ENCODE measurements at regions not wholly inside any gene's neighbourhood (a gene's known extent, or its start where the extent isn't known, plus 50 kb on each side); places are given as distances from the start of the nearest gene placed in this dataset.
A peak's percentile ranks its signal among the peaks of the same experiment; 100 is the strongest.

DNA sequence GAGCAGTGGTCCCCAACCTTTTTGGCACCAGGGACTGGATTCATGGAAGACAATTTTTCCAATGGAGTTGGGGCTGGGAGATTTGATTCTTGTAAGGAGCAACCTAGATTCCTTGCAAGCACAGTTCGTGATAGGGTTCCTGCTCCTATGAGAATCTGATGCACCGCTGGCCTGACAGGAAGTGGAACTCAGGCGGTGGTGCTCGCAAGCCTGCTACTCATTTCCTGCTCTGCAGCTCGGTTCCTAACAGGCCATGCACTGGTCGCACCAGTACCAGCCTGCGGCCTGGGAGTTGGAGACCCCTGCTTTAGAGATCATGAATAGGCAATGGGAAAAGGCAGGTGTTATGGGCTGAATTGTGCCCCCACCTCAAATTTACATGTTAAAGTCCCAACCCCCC, 131.2 kb downstream of the PFDN4 start:
- TF ChIP-seq, protein P1, sequence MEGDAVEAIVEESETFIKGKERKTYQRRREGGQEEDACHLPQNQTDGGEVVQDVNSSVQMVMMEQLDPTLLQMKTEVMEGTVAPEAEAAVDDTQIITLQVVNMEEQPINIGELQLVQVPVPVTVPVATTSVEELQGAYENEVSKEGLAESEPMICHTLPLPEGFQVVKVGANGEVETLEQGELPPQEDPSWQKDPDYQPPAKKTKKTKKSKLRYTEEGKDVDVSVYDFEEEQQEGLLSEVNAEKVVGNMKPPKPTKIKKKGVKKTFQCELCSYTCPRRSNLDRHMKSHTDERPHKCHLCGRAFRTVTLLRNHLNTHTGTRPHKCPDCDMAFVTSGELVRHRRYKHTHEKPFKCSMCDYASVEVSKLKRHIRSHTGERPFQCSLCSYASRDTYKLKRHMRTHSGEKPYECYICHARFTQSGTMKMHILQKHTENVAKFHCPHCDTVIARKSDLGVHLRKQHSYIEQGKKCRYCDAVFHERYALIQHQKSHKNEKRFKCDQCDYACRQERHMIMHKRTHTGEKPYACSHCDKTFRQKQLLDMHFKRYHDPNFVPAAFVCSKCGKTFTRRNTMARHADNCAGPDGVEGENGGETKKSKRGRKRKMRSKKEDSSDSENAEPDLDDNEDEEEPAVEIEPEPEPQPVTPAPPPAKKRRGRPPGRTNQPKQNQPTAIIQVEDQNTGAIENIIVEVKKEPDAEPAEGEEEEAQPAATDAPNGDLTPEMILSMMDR (conservative IDR thresholded peaks at IDR 0.05; ENCODE audit: control insufficient read depth, insufficient read depth, low read depth, low read length), result no peak
- DNase-seq (ENCODE audit: low read depth), result no peak
- no peak overlapping the region for H3K4me3 ChIP-seq (ENCODE audit: control insufficient read depth, low read depth, low read length)

DNA sequence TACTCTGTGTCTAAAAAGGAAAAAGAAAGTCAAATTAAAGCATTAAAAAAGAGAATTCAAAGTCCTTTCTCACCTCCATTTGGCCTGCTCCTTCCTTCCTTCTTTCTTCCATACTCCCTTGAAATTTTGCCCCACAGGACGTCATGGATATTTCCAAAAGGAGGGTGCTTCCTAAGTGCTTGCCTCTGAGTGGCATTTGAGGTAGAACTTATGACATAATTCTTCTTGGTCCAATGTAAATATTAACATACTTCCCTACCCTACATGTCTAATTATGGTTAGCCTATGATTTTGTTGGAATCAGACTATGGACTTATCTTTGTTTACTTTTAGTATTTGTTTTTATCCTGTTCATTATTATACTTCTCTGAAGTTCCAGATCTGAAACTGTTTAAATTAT, 132.3 kb downstream of the PFDN4 start:
- H3K4me3 ChIP-seq (ENCODE audit: control insufficient read depth, low read depth, low read length), result no peak overlapping the region
- DNase-seq (ENCODE audit: low read depth), result no peak
- TF ChIP-seq, protein P1 (conservative IDR thresholded peaks at IDR 0.05; ENCODE audit: control insufficient read depth, insufficient read depth, low read depth, low read length), result no peak

DNA sequence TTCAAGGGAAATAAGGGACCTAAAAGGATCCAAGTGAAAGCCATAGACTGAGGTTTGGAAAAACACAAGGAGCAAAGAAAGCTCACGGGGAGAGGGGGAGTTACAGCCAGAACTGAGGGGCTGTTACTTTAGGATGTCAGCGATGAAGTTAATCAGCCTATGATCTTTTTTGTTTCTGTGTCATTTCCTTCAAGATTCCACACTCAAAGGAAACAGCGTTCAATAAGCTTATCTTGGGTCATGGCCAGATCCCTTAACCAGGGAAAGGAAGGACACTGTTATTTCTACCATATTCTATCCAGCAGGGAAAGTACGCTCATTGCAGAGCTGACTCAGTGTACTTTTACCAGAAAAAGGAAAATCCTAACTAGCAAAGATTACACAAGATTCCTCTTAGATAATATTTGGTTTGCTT, 132.8 kb downstream of the PFDN4 start:
- no peak overlapping the region for H3K4me3 ChIP-seq (ENCODE audit: control insufficient read depth, low read depth, low read length)
- peak; percentile 87 for DNase-seq (ENCODE audit: low read depth)
- TF ChIP-seq, protein P1 (conservative IDR thresholded peaks at IDR 0.05; ENCODE audit: control insufficient read depth, insufficient read depth, low read depth, low read length), result no peak

DNA sequence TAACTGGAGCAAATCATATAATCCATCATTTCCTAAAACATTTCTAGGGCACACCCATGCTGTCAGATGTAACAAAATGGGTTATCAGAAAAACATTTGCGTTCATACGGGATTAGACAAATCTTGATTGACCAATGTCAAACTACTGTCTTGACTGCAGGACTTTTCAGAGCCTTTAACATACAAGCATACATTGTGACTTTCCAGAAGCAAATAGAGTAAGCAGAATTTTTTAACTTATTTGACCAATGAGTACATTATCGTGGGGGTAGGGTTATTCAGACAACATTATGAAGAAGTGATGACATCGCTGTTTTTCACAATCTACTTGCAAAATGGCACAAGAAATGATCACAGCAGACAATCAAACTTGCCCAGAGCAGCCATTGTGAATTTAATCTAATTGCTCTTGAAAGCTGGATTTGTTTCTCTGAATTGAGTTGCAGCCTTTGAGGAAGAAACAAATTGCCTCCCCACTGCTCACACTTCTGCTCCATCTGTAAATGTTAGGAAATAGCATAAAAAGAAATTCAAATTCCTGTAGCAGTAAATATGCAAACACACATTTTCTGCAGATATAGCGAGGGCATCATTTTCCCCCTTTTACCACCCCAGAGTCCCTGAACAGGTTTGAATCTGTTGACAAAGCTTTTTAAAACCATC, 133.0 kb upstream of the DOK5 start:
- no peak for DNase-seq (ENCODE audit: low read depth)
- TF ChIP-seq, protein P1 (conservative IDR thresholded peaks at IDR 0.05; ENCODE audit: control insufficient read depth, insufficient read depth, low read depth, low read length), result no peak
- H3K4me3 ChIP-seq (ENCODE audit: control insufficient read depth, low read depth, low read length), result no peak overlapping the region

DNA sequence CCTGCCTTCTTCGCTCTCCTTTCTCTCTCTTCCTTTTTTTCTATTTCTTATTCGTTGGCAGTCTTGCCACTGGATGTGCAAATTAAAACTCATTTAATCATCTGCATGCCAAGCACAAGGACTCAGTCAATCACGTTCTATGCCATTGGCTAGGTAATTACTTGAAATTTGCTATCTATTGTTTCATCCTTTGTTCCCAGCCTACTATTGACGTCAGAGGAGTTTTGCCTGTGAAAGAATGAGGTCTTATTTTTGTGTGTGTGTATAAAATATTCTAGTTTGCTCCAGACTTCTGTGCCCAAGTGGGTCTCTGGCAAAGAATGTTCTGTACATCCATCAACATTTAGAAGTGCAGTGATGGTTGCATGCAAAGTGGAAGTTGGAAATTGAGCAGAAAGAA, 132.3 kb upstream of the DOK5 start:
- H3K4me3 ChIP-seq (ENCODE audit: control insufficient read depth, low read depth, low read length), result no peak overlapping the region

DNA sequence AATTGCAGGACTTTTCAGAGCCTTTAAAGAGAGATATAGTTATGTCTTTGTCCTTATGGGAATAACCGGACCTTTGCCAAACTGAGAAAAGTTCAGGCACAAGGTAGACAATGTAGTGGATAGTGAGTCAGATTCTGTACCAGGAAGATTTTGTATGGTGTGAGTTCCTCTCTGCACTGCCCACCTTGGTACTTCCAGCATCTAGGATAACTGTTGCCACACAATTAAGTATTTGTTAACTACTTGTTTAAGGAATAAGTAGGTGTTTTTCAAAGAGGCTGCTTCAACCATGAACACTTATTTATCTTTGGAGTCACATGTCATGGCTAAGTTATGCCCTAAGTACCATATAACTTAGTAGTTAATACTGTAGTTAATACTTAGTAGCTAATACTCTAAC, 131.8 kb upstream of the DOK5 start:
- no peak overlapping the region for H3K4me3 ChIP-seq (ENCODE audit: control insufficient read depth, low read depth, low read length)
- DNase-seq (ENCODE audit: low read depth), result no peak
- TF ChIP-seq, protein P1 (conservative IDR thresholded peaks at IDR 0.05; ENCODE audit: control insufficient read depth, insufficient read depth, low read depth, low read length), result no peak

More for the DNA sequence above, 132.3 kb upstream of the DOK5 start:
- DNase-seq (ENCODE audit: low read depth), result no peak
- TF ChIP-seq, protein P1 (conservative IDR thresholded peaks at IDR 0.05; ENCODE audit: control insufficient read depth, insufficient read depth, low read depth, low read length), result no peak

DNA sequence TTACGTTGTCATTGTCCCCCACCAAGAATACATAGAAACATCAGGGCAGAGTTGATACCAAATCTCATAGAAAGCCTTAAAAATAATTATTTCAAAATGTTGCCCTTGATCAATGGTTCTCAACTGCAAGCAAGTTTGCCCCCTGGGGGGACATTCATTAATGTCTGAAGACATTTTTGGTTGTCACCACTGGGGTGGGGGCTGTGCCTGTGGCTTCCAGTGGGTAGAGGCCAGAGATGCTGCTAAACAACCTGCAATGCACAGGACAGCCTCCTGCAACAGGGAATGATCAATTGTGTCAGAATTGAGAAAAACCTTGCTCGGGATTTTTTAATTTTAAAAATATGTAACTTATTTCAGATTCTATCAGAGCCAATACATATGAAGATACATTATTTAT, 130.6 kb upstream of the DOK5 start:
- no peak overlapping the region for H3K4me3 ChIP-seq (ENCODE audit: control insufficient read depth, low read depth, low read length)
- DNase-seq (ENCODE audit: low read depth), result no peak
- TF ChIP-seq, protein P1 (conservative IDR thresholded peaks at IDR 0.05; ENCODE audit: control insufficient read depth, insufficient read depth, low read depth, low read length), result no peak
